Activated B cell treated with CpG ODN at 0.5 μM for 24 hours (primary cell): ENCODE measurements at regions not wholly inside any gene's neighbourhood (a gene's known extent, or its start where the extent isn't known, plus 50 kb on each side); places are given as distances from the start of the nearest gene placed in this dataset.

Source experiments
- ATAC-seq: fragments of 200-7000 bp; cut with Tn5 transposase; one replicate; pipeline ENCODE4 v1.10.0; 2021; ENCODE audit warnings: low read depth, mild to moderate bottlenecking, moderate library complexity
- CTCF ChIA-PET: fragments of 350-600 bp; sonication (Branson Sonifier 250); formaldehyde crosslinking; loops from one replicate; lab custom pipeline; 2021; ENCODE audit warnings: antibody characterized with exemption; lab: Charles Lee
- POLR2A ChIA-PET: fragments of 350-600 bp; sonication (Branson Sonifier 250); formaldehyde crosslinking; loops from one replicate; lab custom pipeline; 2021; ENCODE audit warnings: antibody characterized with exemption; lab: Charles Lee
- DNase-seq: peaks from one replicate; pipeline ENCODE4 v3.0.0; 2022
- H3K27ac Mint-ChIP-seq: one replicate; pipeline ENCODE4 v1.8.0; 2020; ENCODE audit warnings: mixed read lengths
- H3K27me3 Mint-ChIP-seq: one replicate; pipeline ENCODE4 v1.8.0; 2021; ENCODE audit warnings: mixed read lengths
- H3K36me3 Mint-ChIP-seq: one replicate; pipeline ENCODE4 v1.8.0; 2021; ENCODE audit warnings: low read depth, mixed read lengths
- H3K4me1 Mint-ChIP-seq: one replicate; pipeline ENCODE4 v1.8.0; 2021; ENCODE audit warnings: mixed read lengths
- H3K4me3 Mint-ChIP-seq: one replicate; pipeline ENCODE4 v1.8.0; 2020; ENCODE audit warnings: mild to moderate bottlenecking, mixed read lengths
- H3K9me3 Mint-ChIP-seq: one replicate; pipeline ENCODE4 v1.8.0; 2020; ENCODE audit warnings: mixed read lengths
- intact Hi-C: fragments of 100-400 bp; cut with micrococcal nuclease; formaldehyde crosslinking; loops from one replicate; pipeline ENCODE4 v1.15.1; 2024
- TF ChIP-seq, protein P1 (sequence below): fragments of 200-600 bp; IDR thresholded peaks from one replicate; pipeline ENCODE4 v1.8.0; 2022; ENCODE audit warnings: antibody characterized with exemption, mild to moderate bottlenecking

DNA sequence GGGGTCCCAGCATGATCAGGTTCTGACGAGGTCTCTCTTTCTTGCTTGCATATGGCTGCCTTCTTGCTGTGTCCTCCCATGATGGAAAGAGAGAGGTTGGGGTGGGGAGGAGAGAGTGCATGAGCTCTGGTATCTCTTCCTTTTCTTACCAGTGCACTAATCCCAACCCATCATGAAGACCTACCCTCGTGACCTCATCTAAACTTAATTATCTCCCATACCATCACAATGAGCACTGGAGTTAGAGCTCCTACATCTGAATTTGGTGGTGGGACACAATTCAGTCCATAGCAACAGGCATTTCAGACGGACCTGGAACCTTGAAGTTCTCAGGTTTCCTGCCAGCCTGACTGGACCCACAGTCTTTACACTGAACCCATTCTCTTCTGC lies 125.2 kb upstream of the ZNF648 start:
- DNase-seq (no peak), ATAC-seq (no peak)
- ChIA-PET CTCF (no interaction called here), POLR2A (no interaction called here)
- peaks cover 8% of the 10 kb centered on the region for H3K27me3 Mint-ChIP-seq
- intact Hi-C loops, result no loop called here
- TF ChIP-seq, protein P1, sequence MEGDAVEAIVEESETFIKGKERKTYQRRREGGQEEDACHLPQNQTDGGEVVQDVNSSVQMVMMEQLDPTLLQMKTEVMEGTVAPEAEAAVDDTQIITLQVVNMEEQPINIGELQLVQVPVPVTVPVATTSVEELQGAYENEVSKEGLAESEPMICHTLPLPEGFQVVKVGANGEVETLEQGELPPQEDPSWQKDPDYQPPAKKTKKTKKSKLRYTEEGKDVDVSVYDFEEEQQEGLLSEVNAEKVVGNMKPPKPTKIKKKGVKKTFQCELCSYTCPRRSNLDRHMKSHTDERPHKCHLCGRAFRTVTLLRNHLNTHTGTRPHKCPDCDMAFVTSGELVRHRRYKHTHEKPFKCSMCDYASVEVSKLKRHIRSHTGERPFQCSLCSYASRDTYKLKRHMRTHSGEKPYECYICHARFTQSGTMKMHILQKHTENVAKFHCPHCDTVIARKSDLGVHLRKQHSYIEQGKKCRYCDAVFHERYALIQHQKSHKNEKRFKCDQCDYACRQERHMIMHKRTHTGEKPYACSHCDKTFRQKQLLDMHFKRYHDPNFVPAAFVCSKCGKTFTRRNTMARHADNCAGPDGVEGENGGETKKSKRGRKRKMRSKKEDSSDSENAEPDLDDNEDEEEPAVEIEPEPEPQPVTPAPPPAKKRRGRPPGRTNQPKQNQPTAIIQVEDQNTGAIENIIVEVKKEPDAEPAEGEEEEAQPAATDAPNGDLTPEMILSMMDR, result no peak
- no peak overlapping the region for H3K4me3 Mint-ChIP-seq
- no peaks in the 10 kb centered on the region for H3K4me1 Mint-ChIP-seq
- H3K36me3 Mint-ChIP-seq, result no peaks in the 10 kb centered on the region
- H3K9me3 Mint-ChIP-seq, result no peaks in the 10 kb centered on the region
- no peak overlapping the region for H3K27ac Mint-ChIP-seq

DNA sequence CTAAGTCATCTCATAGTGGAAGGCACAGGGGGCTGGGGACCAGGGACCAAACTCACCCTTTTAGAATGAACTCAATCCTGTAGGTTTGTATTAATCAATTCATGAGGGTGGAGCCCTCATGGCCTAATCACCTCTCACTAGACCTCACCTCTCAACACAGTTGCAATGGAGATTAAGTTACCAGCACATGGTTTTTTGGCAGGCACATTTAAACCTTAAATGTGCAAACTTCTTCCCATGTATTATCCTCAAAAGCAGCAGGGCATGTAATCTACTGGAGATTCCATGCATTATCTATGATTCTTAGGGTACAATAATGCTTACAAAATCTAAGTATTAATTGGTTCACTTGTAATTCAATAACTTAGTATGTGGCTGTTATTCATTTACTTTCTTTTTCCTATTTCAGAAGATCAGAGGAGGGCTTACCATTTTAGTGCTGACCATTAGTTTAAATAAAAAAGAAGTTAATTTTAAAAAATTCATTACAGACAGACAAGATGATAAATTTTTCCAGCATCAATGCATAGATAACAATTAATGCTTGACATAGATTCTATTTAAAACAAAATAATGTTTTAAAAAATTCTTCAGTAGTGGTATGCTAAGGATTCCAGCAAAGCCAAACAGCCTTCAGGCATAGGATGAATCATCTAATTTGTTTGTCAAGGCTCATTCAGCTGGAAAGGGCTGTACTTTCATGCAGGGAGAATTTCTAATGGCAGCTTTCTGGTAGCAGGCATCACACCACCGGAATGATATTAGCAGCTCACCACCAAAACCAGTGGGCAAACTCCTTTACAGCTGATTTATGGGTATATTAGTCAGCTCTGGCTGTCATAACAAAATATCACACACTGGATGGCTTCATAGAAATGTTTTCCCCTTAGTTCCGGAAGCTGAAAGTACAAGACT lies 124.6 kb upstream of the ZNF648 start:
- no peaks in the 10 kb centered on the region for H3K36me3 Mint-ChIP-seq

DNA sequence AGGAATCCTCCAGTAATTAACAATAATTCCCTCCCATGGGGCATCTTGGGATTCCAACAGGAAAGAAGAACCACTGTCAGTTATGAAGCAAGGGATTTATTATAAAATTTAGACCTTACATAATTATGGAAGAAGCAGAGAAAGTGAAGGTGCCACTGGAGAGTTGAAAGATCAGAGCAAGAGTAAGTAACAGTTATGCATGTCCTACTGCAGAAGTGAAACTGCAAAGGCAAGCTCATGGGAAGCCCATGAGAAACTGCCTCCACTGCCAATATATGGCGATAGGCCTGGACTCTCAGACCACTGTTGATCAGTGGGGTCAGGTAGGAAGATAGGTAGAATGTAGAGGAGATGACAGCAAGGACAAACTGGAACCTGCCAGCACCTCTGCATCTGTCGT lies 123.6 kb upstream of the ZNF648 start:
- Mint-ChIP-seq H3K27ac (no peak overlapping the region), H3K36me3 (no peaks in the 10 kb centered on the region), H3K4me3 (no peak overlapping the region), H3K9me3 (no peaks in the 10 kb centered on the region), H3K4me1 (no peaks in the 10 kb centered on the region), H3K27me3 (peaks cover 7% of the 10 kb centered on the region)
- ATAC-seq (no peak), DNase-seq (no peak)
- ChIA-PET CTCF (no interaction called here), POLR2A (no interaction called here)
- intact Hi-C loops, result no loop called here
- TF ChIP-seq, protein P1, result no peak

More for the DNA sequence above, 124.6 kb upstream of the ZNF648 start:
- ChIA-PET CTCF (no interaction called here), POLR2A (no interaction called here)
- intact Hi-C loops, result no loop called here
- H3K27me3 Mint-ChIP-seq, result peaks cover 11% of the 10 kb centered on the region
- TF ChIP-seq, protein P1, result no peak
- no peaks in the 10 kb centered on the region for H3K4me1 Mint-ChIP-seq
- H3K9me3 Mint-ChIP-seq, result no peaks in the 10 kb centered on the region
- no peak overlapping the region for H3K27ac Mint-ChIP-seq
- DNase-seq (no peak), ATAC-seq (no peak)
- no peak overlapping the region for H3K4me3 Mint-ChIP-seq

DNA sequence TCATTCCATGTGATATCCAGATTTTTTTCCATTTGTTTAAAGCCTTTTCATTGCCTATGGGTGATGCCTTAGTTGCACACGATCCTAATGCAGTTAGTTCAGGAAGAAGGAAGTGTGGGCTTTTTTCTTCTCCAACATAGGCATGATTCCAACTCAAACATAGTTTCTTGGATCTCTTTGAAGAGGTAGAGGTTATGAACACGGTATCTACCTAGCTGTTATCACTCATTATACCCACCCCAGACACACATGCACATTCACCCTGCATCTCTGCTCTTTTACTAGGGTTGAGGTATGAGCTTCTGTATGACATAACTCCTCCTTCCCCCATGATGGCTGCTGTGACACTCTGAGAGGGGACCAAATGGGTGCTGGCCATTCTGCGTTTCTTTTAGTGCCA lies 122.1 kb upstream of the ZNF648 start:
- Mint-ChIP-seq H3K27me3 (peaks cover 6% of the 10 kb centered on the region), H3K27ac (no peak overlapping the region), H3K9me3 (no peaks in the 10 kb centered on the region), H3K4me3 (no peak overlapping the region), H3K36me3 (no peaks in the 10 kb centered on the region), H3K4me1 (no peaks in the 10 kb centered on the region)
- ChIA-PET POLR2A (no interaction called here), CTCF (interaction anchor here (1.5 kb wide), 1 partner anchor 14 kb away, joined by 3 read pairs; no protein-coding TSS in a partner anchor)
- ATAC-seq (no peak), DNase-seq (no peak)
- intact Hi-C loops, result no loop called here
- TF ChIP-seq, protein P1, result no peak

DNA sequence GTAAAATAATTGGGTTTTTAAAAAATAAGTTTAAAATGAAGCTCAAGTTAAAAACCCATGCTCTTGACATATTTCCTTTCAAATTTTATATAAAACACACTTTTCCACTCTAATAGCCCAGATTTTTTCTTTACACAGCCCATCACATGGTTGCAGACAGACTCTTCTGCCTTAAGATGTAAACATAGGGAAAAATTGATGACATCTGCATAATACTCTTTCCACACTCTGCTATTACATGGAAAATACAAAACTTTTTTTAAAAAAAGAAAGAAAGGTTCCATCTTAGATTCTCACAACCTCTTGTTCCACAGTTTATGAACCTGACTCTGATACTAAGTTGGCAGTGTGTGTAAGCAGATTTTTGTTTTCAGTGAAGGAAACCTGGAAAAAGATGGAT lies 120.8 kb upstream of the ZNF648 start:
- intact Hi-C loops, result no loop called here
- ChIA-PET CTCF (interaction anchor here (1.5 kb wide), 1 partner anchor 15 kb away, joined by 3 read pairs; no protein-coding TSS in a partner anchor), POLR2A (no interaction called here)
- TF ChIP-seq, protein P1, result no peak
- no peaks in the 10 kb centered on the region for H3K9me3 Mint-ChIP-seq
- no peak overlapping the region for H3K4me3 Mint-ChIP-seq
- H3K4me1 Mint-ChIP-seq, result no peaks in the 10 kb centered on the region
- H3K27ac Mint-ChIP-seq, result no peak overlapping the region
- DNase-seq, result no peak
- H3K36me3 Mint-ChIP-seq, result no peaks in the 10 kb centered on the region
- peaks cover 6% of the 10 kb centered on the region for H3K27me3 Mint-ChIP-seq
- ATAC-seq, result no peak
